AG20443 (cell line): ENCODE measurements at regions not wholly inside any gene's neighbourhood (a gene's known extent, or its start where the extent isn't known, plus 50 kb on each side); places are given as distances from the start of the nearest gene placed in this dataset.
"Not testable (repeated sequence)": the region's sequence is repeated elsewhere in the genome, so short reads cannot be mapped to it uniquely, and the experiment has no call there.

Experiments
- DNase-seq: peaks from one replicate; pipeline ENCODE4 v3.0.0; 2012; ENCODE audit warnings: low spot score, mixed read lengths

DNA sequence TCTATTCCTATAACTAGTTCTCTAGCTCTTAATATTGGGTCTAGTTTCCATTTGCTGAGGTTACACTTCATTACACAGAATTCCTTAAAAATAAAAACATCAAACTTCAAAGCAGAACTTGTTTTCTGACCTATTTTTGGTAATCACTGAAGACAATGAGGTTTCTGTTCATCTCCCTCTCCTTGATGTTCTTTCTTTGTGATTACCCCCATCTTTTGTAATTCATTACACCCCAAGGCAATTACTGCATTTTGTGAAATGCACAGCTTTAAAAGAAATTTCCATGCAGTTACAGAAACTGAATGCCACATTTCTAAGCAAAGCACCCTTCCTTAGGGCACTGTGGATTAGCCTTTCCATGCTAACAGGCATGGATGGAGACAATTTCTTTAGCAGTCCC, 363.2 kb upstream of the RND3 start:
- no peak for DNase-seq

DNA sequence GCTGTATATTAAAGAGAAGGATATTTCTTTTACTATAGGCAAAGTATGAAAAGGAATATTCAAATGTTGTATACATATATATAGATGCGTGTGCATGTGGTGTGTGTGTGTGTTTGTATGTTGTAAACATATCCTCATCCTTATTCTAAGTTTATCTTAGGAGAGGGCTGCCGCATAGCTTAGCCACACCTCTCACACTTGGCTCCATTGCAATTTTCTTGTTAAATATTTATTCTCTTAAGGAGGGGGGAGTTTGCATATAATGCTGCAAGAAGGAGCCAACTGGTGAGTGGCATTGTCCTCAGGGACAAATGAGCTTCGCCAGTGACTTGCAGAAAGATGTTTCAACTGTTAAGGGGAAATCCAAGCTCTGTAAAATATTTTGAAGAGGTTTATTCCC, 360.1 kb upstream of the RND3 start:
- DNase-seq, result no peak

DNA sequence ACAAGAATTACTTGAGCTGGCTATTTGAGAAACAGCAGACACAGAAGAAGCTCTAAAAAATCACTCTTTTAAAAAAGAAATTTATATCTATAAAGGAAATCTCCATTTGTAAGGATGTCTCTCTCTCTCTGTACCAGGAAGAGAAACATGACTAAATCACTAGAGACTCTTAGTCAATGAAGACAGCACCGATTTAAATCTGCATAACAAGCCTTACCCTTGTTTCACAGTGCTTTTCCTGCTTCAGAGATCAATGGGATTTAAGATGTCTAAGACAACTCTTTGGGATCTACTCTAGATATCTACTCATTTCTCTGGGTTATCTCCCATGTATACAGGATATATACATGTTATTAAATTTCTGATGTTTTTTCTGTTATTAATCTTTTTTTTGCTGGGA, 359.2 kb upstream of the RND3 start:
- no peak for DNase-seq

DNA sequence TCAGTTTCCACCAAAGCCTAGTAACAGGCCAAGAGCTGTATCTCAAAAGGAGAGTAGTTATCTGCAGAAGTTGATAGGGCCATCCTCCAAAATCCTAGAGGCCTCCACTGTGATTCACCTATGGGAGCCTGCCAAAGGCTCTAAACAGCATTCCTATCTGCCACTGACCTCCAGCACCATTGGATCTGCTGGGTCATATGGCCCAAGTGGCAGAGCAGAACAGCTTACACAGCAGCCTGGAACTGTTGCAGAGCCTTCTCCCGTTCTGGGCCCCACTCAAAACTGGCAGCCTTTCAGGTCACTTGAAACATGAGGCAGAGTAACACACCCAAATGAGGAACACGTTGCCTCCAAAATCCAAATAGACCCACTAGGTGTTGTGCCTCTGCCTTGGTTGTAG, 345.2 kb upstream of the RND3 start:
- DNase-seq, result peak; percentile 29

DNA sequence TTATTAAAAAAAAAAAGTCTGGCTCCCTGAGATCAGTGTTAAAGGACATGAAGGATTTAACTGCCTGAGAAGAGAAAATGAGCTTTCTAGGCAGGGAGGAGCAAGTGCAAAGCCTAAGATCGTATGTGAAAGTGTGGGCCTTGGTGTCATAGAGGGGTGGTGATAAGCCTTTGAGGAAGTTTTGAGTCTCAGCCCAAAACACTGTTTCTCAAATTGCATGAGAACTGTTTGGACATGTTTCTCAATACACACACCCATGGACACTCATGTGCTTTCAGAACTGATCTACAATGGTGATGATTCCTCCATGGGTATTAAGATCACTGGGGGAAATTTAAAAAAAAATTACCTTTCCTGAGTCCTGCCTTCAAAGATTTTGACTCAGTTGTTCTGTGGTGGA, 336.7 kb upstream of the RND3 start:
- DNase-seq, result no peak

DNA sequence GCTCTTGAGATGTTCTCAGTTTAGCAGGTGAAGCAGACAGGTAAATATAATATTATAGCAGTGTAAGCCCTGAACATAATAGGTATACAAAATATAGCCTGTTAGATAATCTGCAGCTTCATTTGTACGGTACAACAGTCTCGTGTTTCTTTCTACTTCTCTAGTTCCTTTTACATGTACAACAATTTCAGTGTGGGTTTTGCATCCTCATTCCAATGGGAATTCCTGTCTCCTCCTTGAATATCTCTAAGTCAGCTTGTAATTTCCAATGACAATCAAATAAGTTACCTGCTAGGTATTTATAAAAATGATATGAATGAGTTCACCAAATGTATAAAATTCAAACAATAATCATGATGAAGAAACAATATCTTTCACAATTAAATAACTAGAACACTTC, 330.0 kb upstream of the RND3 start:
- DNase-seq, result no peak

DNA sequence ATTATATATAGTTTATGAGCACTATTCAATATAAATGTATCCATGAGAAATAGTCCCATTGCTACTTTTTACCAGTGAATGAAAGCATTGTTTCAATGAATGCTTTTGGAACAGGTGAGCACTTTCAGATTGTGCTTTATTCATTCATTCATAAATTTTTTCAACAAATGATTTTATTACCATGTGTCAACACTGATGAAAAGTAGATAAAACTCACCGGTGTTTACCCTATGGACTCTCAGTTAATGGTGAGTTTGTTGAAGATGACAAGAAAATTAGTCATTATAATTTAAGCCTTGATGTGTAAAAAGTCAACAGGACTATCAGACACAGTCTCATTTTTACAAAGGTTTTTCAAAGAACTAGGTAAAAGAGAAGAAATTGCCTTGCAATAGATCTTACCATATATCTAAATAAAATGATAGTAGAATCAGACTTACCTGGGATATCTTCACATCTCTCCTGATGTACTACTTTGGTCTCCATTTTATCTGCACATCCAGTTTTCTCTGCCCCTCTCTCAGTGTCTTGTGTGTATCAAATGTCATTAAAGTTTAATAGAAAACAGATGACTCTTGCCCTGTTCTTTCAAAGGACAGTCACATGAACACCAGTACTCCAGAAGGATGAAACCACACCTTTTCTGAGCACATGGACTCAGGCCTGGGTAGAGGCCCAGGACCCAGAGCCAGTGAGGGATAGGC, 325.3 kb upstream of the RND3 start:
- no peak for DNase-seq

DNA sequence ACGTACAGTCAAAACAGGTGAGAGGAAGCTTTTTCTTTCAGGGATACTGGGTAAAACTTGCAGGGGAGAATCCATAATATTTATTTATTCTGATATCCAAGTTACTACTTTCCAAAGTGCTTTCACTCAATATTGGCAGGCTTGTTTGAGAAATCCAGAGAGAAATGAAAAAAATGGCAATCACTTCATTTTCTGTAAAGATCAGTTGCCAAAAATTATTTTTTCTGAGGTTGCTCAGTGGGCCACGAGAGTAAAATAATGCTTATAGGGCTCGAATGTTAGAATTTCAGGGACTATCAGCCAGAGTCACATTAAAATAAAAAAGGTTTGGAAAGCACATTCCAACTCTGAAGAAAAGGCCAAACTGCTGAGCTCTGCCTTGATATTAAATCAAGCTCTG, 324.6 kb upstream of the RND3 start:
- DNase-seq, result no peak

DNA sequence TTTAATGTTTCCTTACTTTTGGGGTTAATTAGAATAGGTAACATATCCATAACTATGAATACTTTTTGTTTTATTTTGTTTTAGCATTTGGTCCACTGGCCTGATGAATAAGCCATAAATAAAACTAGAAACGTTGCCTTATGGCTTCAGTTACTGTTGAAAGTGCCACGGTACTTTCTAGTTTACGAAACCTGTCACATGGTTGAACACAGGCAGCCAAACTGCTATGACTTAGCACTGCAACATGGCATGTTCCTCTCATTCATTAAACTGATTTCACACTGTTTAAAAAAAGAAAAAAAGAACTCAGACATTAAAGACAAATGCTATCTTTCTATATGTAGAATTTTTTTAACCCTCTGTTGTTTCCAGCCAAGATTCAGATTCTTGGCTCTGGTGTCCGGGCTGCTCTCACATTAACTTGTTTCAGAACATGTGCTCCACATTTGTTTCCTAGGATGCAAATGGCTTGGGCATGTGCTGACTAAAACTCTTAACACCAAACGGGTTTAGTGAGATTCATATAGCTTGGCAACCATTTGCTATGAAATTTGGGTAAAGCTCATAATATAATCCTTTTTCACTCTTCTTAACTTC, 323.9 kb upstream of the RND3 start:
- DNase-seq, result peak; percentile 52

DNA sequence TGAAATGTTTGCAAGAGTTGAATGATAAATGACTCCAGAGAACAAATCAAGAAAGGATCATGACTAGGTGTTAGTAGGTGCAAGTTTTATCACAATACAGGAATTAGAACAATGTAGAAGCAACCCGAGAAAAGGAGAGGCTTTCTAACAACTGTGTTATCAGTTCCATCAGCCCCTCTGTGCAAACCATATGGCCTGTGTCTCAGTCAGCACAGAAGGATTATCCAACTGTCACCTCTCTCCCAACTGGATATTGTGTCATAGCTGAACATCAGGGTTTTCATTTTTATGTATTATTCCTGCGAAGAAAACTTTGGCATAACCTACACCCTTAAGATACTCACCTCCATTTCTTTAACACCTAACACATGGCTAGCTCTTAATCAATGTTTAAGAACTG, 321.6 kb upstream of the RND3 start:
- DNase-seq, result no peak

DNA sequence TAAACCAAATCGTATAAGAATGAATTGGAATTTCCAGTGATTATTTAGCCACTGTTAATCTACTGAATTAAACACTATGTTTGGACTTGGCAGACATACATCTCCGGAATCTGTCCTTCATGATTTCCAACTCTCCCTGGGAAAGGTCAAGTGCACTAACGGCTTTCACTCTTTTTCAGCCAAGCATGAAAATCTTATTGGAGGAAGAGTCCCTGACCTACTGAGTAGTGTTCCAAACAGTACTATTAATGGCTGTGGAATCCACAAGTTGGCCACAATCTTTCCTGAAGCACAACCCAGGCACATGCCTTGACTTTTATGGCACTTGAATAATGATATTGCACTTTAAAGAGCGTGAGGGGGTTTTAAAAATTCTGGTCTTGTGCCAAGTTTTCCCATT, 318.9 kb upstream of the RND3 start:
- no peak for DNase-seq

DNA sequence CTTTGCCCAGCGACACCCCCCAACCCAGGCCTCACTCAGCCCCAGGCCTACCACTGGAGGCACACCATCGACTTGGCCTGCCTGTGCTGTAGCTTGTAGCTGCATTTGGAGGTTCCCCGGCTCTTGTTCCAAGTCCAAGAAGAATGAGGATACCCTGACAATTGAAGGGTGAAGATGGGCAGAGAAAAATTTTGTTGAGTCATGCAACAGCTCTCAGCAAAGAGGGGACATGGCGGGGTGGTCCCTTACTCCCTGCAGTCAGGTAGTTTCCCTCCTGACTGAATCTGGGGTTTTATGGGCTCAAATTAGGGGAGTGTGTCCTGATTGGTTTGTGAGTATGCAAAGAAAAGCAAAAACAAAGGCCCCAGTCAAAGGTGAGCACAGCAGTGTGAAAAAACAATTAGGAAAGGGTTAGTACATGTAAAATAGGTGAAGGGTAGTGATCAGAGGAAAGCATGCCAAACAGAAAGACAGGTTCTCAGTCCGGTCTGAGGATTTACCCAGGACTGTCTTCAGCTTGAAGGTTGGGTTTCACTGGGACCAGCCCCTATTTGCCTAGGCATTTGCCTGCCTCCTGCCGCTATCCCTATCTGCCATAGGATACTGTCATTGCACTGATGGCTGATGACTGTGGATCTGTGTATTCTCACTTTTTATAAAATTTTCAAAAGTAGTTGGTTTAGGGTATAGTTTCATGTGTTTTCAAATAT, 316.4 kb upstream of the RND3 start:
- DNase-seq, result no peak

DNA sequence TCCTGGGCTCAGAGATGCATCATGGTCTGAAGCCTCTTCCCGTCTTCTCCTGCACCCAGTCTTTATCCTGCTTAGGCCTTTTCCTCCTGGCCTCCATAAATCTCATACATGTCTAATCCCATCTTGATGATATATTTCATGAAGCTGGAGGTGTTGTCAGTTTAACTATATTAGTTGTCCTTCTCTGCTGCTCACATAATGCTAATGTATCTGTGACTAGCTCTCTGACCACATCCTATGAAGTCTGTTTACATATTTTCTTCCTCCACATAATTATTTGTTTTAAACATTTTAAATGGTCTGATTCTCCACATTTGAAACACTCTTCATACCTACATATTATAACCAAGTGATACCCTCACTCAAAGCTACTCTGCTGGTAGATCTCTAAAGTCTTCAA, 315.2 kb upstream of the RND3 start:
- no peak for DNase-seq

DNA sequence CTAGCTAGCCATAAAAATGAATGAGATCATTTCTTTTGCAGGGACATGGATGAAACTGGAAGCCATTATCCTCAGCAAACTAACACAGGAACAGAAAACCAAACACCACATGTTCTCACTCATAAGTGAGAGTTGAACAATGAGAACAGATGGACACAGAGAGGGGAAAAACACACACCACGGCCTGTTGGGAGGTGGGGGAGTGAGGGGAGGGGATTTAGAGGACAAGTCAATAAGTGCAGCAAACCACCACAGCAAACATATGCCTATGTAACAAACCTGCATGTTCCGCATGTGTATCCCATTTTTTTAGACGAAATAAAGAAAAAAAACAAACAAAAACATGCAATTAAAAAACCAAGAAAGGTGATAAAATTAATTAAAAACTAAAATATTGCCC, 308.8 kb upstream of the RND3 start:
- not testable (repeated sequence) for DNase-seq

DNA sequence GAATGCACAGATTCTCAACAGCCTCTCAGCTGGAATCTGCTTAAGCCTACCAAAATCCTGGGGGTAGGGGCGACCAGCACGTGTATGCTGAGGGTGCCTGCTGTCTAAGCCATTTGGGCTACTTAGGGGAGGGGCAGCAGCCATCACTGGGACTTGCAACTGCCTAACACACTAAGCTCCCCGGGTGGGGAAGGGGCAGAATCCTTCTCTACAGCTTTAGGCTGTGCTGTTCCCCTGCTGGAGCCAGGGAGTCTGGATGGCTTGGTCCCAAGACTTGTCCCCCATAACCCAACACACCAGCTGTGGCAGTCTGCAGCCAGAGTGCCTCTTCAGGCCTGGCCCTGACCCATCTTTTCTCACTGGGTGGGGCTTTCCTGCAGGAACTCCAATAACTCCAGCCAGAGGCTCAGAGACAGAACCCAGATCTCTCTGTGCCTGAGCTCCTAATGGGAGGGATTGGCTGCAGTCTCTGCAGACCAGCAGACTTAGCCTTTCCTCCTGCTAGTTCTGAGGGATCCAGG, 305.4 kb upstream of the RND3 start:
- DNase-seq, result no peak

DNA sequence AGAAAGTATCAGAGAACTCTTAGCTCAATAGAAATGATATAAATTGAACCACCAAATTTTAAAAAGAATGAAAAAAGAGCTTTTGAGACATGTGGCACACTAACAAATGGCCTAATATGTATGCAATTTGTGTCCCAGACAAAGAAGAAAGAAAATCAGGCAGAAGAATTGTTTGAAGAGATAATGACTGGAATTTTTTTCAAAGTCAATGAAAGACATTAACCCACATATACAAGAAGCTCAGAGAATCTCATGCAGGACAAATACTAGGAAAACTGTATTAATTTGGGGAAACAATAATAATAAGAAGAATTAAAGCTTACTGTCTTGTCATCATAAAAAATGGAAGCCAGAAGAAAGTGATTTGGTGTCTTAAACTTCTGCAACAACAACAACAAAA, 304.1 kb upstream of the RND3 start:
- no peak for DNase-seq

DNA sequence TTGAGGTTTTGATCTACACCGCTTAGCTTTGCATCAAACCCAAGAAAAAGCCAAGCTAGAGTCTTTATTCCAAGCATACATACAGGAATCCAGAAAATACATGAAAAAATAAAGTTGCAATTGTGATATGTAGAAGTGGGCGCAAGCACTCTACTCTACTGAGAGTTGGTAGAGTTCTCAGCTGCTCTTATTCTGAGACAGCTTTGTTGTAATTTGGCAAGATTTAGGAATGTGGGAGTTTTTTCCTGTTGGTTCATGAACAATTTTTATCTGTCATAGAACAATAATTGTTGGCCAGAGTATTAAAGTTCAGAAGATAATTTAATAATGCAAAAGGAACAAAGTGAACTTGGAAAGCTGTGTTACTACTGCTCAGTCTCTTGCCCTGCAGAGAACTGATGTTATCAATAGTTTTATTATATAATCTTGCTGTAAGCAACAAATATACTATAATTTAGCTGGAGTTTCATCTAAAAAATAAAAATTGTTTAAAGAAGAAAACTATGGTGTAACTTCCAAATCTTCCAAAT, 302.0 kb upstream of the RND3 start:
- DNase-seq, result no peak

DNA sequence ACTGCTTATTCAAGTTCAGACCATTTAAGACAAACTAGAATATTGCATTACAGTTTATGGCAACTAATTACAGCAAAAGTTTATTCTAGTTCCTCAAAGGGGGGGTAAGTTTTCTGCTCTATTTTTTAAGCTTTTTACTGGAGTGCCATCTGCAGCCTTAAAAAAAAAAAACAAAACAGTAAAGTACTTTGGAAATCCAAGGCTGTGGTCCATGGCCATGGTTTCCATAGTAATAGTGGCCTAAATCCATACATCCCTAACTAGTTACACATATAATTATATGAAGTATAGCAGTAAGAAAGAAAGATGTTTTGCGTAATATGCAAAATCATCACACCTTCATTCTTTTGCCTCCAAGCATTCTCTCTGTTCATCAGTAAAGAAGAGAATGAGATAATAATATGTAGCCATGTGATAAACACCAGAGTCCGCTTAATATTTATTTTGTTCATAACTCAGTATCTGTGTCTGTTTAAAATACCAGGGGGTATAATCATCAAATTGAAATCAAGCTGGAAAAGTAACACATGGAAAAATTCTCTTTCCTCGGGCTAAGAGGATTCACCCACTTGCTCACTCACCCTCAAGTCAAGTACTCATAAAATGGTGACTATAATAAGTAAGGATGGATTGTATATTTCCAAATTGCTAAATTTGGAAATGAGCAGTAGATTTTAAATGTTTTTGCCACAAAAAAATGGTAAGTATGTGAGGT, 301.1 kb upstream of the RND3 start:
- no peak for DNase-seq

DNA sequence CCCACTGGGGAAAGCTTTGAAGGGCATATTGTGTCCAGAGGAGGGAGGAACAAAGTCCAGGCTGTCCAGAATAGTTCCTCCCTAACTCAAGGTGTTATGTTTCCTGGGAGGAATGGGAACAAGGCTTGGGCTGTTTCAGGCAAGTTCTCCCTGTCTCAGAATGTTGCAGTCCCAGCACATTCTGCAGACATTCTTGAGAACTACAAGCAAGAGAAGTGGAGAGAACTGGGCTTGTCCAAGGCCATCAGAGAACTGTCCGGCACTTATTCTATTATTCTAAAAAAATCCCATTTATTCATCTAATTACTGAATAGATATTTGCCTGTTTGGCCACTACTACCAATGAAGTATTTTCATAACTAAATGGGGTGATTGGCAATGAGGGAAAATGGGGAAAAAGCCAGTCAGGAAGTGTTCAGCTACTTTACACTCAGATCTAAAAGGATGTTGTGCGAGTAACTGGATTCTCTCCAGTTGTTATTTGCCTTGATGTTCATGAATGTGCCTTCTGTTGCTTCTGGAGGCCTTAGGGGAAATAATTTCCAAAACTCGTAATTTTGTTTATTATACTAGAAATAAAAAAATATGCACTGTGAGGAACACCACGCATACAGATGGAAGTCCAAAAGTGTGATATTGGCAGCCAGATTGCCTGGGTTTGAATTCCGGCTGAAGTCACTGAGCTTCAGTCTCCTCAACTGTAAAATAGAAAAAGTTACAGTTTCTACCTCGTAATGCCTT, 300.1 kb upstream of the RND3 start:
- no peak for DNase-seq

DNA sequence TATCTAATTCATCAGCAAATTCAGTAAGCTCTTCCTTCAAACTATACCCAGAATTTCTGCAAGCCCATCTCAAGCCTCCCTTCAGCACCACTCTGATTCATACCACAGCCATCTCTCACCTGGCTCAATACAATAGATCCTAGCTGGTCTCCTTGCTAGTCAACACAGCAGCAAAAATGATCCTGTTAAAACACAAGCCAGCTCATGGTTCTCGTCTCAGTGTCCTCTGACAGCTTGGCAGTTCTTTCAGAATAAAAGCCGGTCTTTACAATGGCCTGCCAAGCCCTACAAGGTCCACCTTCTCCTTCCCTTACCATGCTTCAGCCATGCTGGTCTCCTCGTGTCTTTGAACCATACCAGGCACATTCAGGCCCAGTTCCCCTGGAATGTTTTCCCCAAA, 296.9 kb upstream of the RND3 start:
- DNase-seq, result no peak

DNA sequence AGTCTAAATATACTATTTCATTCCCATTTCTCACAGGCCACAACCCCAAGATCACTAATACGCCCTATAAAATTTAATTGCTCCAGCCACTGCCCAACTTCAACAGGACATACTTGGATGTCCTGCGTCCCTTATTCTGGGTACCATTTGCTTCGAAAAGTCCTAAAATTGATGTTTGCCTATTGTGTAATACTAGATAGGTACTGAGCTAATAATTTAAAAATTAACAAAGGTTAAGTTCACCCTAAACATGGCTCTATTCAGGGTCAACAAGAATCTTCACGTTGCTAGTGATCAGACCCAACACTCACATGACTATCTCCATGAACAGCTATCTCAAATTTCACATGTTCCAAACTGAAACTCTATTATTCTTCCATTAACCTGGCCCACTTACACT, 296.4 kb upstream of the RND3 start:
- DNase-seq, result no peak

DNA sequence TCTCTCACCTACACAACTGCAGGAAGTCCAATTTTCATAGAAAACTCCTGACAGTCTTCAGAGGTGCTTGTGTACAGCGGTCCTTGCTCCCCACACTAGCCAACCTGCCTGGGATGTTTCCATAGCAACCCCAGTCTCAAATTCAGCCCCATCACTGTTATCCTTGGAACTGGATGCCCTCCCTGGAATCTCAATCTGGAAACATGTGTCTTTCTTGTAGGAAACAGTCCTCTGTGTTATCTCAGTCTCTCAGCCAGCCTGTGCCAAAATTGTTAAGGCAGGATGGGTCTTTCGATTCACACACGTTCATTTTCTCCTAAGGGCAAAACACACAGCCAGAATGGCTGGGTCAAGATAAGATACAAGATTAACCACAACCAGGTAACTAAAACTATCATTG, 295.5 kb upstream of the RND3 start:
- no peak for DNase-seq
